NCI-H1105 treated with DMSO at 0.1 percent for 48 hours (cell line): ENCODE measurements at regions not wholly inside any gene's neighbourhood (a gene's known extent, or its start where the extent isn't known, plus 50 kb on each side); places are given as distances from the start of the nearest gene placed in this dataset.
A peak's percentile ranks its signal among the peaks of the same experiment; 100 is the strongest.

Experiments used
- DNase-seq: peaks from one replicate; lab custom pipeline; 2025; lab: John Stamatoyannopoulos, UW

DNA sequence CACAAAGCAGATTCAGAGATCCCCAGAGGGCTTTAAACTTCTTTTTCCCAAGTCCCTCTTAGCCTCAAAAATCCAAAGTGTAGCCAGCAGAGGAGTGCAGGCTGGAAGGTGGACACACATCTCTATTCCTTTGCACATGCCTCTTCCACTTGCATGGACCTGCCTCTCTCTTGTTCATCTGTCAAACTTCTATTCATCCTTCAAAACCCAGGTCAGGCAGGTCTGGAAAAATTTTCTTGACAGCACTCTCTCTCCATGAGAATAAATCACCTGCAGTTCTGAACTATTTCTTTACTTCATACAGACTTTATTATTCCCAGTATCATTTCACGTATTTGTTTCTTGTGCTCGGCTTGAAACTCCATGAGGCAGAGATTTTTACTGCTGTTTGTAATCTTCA, 127.5 kb downstream of the SS18 start:
- no peak for DNase-seq

DNA sequence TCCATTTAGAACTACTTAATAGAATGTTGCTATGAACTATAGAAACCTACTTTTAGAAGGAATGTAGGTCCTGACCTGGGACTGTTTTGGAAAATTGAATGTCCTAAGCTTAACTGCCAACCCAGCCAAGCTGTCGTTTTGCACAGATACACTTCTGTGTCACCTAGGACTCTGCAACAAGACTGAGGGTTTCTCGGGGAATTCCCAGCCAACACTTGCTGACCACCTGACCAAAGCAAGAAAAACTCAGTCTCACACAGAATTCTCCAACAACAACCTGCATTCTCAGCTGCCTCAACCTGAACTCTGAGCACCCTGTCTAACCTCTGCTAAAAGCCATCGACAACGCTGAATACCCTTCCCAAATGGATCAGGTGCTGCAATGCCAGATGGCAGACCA, 128.2 kb downstream of the SS18 start:
- no peak for DNase-seq

DNA sequence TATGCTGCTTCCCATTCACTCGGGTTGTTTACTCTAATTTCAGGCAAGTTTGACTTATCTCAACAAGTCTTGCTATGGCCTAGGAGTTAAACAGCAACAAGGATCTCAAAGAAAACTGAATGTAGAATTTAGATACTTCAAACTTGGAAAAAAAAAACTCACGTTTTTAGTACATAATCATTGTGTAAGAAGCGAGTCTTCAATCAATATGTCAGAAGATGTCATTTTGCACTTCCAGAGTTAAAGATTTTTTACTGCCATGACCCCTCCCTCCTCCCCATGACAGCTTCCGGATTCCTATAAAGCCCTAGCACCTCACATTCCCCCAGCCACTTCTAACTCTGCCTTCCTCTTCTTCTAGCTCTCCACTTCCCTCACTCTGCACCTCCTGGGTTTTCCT, 133.4 kb downstream of the SS18 start:
- no peak for DNase-seq

DNA sequence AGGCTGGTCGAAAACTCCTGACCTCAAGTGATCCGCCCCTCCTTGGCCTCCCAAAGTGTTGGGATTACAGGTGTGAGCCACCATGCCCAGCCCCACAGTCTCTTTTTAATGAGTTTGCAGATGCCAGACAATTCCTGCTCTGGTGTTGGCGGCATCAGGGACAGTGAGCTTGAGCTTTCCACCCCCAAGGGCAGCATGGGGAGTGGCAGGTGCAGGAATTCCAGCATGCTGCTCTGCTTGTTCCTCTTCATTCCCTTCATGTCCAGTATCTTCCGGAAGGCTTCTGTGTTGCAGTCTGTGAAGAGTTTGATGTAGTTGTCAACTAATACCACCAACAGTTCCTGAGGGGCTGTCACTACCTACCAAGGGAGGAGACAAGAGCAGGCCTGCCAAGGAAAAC, 137.3 kb downstream of the SS18 start:
- no peak for DNase-seq

DNA sequence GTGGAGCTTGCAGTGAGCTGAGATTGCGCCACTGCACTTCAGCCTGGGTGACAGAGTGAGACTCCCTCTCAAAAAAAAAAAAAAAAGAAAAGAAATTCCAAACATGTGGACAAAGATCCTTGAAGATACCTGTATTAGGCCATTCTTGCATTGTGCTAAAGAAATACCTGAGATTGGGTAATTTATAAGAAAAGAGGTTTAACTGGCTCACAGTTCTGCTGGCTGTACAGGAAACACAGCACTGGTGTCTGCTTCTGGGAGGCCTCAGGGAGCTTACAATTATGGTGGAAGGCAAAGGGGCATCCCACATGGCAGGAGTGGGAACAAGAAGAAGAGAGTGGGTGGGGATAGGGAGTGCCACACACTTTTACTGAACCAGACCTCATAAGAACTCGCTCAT, 140.1 kb downstream of the SS18 start:
- DNase-seq: no peak

DNA sequence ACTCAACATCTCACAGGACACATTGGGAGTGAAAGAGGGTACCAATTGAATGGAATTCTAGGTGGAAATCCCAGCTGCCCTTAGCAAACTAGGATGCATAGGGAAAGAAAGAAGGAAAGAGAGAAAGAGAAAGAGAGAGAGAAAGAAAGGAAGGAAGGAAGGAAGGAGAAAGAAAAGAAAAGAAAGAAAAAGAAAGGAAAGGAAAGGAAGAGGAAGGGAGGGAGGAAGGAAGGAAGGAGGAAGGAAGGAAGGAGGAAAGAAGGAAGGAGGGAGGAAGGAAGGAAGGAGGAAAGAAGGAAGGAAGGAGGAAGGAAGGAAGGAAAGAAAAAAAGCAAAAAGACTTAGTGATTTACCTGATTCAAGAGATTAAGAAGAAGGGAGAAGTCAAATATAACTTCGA, 143.9 kb downstream of the SS18 start:
- no peak for DNase-seq

DNA sequence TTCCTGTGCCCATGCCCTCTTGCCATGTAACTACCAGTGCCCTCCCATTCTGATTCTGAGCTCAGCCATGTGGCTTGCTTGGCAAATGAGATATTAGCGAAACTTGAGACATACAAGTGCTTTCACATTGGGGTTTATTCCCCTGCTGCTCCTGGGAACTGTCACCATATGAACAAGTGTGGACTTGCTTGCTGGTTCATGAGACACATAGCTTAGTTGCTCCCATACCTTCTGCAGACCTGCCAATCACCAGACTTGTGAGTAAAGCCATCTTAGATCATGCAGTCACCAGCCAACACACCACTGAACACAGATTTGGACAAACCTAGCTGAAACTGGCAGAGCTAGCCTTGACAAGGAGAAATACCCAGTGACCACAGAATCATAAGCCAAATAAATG, 155.1 kb downstream of the SS18 start:
- no peak for DNase-seq

DNA sequence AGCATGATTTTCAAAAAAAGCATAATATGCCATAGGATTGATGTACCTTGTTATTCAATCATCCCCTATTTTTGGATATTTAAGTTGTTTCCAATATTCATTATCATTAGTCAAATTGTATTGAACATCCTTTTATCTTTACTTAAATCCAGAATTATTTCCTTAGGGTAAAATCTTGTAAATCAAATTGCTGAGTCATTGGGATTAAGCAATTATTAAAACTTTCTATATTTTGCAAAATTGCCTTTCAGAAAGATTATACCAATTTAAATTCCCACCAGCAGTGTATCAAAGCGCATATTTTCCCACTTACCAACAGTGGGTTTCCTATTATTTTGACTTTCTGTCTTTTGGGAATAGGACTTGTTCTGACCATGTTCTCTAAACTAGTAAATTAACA, 159.3 kb downstream of the SS18 start:
- DNase-seq: no peak

DNA sequence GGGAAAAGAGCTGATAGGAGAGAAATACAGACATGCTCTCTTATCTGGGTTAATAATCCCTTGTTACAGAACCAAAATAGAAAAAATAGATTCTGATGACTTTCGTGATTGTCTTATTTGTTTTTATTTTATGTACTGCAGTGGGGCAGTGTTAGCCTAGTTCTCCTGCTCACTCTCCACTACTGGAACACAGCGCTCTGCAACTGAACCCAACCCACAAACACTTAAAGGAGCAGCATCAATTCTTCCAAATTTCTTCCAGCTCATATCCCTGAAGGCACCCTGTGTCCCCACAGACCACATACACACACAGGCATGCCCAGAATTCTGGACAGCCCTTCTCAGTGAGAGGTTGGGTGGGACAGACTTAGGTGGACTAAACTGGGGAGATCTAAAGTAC, 160.6 kb downstream of the SS18 start:
- DNase-seq: no peak

DNA sequence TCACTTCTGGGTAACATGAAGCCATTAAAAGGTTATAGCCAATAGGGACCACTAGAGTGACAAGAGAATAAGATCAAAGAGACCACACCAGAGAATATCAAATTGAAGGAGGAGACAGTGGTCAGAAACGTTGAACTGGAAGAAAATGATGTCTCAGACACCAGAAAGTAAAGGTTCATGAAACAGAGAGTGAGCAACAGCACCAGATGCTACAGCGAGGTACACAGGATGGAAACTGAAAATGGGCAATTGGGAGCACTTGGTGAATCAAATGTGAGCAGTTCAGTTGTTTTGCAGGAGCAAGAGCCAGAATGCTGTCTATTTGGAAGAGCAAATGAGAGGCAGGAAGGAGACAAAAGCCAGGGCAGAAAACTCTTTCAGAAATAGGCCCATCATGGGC, 162.6 kb downstream of the SS18 start:
- no peak for DNase-seq

DNA sequence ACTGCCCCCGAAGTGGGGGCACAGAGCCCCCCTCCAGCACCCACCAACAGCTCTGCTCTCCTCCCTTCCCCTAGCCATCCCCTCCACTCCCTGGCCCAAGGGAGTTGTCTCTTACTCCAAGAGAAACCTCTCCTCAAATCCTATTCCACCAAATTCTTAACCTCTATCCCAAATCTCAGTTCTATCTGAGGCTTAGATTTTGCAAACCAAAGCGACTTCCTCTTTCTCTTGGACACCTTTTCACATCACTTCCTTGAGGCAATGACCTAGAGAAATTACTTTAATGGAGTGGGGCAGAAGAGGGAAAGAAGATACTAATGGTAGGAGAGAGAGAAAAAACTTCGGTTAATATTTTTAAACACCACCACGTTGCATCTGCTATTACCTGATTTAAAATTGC, 167.2 kb downstream of the SS18 start:
- no peak for DNase-seq

DNA sequence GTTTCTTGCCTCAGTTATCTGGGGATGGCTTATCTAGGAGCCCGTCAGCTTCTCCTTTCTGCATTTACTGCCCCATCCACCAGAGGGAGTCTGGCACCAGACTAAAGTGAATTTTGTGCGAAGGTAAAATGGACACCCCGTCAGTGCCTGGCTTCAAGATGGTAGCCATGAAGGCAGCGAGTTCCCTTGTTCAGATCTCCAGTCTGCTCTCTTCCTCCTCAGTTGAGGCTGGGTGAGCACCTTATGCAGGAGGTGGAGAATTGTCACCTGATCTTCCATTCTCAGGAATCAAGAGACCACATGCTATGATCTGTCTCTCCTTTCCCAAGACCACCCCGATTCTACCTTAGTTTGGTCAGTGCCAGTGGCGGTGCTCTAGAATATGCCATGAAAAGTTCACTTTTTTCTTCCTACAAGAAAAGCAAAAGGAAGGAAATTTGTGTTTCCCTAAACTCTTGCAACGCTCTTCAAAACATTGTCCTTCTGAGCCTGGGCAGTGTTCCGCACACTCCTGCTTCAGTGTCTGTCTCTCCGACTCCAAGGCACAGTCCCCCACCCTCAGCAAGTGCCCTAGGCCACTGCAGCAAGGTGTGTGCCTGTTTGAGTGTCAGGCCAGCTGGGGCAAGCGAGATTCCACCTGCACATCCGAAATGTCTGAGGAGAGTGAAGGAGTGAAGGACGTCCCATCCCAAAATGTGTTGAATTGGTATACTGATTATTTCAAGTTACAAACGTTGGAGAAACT, 168.6 kb downstream of the SS18 start:
- DNase-seq: peak; percentile 36

DNA sequence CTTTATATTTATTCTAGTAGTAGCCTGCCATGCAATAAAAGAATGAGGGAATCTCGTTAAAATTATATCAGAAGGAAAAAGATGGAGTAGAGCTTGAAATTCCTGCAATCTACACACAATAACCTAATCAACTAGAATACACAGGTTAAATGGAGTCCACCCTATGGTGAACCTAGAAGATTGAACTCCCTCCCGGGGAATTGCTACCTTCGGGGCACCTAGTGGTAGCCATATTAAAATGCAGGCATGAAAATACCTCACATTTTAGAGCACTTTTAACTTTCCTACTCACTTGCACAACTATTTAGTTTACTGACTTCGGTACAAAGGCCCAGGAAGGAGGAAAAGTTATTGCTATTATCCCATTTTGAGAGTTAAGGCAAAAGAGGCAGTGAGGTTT, 174.5 kb downstream of the SS18 start:
- no peak for DNase-seq

DNA sequence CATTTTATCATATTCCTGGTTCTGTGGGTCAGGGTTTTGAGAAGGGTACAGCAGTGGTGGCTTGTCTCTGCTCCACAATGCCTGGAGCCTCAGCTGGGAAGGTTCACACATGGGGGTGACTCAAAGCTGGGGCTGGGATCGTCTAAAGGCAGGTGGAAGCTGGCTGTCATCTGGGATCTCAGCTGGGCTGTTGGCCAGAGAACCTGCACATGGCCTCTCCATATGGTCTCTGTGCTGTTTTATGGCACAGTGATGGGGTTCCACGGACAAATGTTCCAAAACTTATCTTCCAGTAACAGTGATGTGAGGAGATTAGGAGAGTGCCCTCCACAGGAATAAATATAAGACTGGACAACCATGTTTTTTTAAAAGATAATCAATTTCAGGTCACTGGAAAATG, 191.4 kb downstream of the SS18 start:
- no peak for DNase-seq

DNA sequence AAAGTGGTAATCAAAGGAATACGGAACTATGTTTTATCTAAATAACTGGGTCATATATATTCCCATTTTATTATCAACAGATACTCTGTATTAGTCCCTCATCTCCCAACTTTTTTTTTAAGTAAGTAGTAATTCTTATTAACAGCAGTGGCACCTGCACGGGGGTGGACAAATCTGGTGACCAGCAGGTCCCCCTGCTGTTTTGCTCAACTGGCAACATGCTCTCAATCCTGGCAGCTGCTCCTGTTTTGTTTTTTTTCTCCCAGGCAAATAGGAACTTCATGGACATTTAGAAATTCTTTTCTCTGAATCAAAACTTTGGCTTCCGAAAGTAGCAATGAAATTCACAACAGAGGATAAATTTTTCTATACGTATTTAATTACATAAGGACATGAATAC, 193.5 kb downstream of the SS18 start:
- DNase-seq: no peak

DNA sequence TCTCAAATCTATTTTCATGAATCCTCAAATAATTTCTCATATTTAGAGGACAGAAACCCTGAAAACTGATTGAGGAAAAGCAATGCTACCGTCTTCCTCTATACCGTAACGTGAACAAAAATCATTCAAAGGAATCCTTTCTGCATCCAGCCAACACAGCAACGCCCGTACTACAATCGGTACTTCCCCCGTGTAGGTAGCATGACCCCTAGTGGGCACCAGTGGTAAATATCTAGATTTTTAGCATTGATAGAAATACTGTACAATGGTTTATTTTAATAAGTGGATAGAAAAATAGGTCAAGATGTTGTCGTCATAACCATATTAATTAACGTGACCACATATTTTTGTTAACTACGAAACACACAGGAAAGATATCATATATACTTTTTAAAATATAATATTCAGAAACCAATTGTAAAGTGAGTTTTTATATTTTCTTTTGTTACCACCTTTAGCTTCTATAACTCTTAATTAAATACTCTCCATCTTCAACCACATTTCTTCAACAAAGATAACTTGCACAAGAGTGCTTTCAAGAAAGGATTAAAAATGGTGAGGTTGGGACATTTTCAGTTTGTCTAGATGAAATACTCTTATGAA, 194.1 kb downstream of the SS18 start:
- peak; percentile 39 for DNase-seq

DNA sequence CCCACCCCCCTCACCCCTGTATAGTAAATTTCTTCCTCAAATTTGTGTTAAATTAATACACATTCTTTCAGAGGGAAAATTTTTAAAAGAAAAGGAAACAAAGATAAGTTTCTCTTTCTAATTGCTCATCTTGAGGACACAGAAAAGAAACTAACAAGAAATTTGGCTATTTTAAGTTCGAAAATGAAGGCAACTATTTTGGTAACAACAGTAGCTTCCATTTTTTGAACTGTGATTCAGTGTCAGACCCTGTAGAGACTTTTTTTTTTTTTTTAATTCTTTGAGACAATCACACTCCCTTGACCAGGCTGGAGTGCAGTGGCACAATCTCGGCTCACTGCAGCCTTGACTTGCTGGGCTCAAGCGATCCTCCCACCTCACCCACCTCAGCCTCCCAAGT, 194.9 kb downstream of the SS18 start:
- no peak for DNase-seq

DNA sequence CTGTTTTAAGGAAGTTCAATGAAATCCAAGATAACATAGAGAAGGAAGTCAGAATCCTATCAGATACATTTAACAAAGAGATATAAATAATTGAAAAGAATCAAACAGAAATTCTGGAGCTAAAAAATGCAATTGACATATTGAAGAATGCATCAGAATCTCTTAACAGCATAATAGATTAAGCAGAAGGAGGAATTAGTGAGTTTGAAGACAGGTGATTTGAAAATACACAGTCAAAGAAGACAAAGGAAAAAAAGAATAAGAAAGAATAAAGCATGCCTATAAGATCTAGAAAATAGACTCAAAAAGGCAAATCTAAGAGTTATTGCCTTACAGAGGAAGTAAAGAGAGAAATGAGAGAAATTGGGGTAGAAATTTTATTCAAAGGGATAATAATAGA, 204.1 kb downstream of the SS18 start:
- no peak for DNase-seq

DNA sequence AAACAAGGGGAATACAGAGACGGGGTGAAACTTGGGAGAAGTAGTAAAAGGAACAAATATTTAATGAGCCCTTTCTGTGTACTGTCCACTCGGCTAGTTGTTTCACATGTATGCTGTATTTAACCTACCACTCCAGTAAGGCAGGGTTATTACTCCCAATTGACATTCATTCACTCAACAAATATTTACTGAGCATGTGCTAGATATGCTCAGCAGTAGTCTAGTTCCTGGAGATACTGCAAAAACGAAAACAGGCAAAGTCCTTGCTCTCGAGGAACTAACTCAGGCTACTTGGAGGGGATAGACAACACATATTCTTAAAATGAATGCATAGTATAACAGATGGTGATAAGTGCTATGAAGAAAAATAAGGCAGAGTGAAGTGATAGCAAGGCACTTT, 207.3 kb downstream of the SS18 start:
- no peak for DNase-seq

DNA sequence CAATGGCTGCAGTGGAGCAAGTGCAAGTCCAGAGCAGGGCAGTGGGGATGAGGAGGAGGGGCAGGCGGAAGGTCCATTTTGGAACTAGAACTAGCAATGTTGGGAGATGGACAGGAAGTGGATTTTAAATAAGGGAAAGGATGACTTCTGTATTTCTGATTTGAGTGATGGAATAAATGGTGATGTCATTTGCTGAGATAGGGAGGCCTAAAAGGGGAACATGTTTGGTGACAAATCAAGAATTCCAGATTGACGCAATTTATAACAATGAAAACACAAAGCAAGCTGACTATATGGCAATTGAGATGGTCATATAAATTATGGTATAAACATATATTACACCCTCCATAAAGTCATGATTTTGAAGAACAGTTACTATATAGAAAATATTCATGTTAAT, 209.3 kb downstream of the SS18 start:
- DNase-seq: no peak

DNA sequence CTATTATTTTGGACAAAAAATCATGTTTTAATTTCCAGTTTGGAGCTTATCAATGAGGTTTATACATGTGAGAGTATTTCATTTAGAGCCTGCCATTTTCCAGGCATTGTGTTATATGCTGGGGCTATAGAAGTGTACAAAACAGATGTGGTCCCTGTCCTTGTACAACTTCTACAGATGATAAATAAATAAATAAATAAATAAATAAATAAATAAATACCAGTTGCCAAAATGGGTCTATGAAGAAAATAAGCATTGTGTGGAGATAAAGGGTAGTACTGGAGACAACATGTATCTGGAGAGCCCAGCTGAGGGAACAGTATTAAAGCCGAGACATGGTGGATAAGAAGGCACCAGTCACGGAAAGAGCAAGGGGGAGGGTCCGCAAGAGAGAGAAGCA, 210.0 kb downstream of the SS18 start:
- DNase-seq: no peak

DNA sequence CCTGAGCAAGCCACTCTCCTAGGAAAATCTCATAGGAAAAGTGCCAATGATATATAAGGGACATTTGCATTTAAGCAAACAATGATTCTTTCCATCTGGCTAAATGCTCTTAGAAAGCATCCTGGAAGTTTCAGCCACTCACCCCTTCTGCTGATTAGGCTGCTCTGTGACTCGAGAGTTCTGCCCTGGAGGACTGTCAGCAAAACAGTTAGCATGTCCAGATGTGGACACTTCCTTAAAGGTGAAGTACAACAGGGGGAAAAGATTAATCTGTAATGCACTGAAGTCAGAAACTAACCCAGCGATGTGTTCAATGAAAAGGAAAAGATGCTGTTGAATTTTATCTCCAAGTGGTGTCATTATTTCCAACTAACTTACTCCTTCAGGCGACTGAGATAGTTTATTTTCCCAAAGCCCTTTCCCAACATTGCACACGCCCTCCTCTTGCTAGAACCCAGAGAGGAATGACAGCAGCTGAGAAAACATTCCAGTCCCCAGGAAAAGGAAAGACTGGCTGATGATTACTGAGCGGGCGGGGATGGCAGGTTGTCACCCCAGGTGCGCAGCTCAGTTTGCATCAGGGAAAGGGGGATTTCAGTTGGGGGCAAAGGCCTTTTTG, 214.0 kb downstream of the SS18 start:
- DNase-seq: no peak

DNA sequence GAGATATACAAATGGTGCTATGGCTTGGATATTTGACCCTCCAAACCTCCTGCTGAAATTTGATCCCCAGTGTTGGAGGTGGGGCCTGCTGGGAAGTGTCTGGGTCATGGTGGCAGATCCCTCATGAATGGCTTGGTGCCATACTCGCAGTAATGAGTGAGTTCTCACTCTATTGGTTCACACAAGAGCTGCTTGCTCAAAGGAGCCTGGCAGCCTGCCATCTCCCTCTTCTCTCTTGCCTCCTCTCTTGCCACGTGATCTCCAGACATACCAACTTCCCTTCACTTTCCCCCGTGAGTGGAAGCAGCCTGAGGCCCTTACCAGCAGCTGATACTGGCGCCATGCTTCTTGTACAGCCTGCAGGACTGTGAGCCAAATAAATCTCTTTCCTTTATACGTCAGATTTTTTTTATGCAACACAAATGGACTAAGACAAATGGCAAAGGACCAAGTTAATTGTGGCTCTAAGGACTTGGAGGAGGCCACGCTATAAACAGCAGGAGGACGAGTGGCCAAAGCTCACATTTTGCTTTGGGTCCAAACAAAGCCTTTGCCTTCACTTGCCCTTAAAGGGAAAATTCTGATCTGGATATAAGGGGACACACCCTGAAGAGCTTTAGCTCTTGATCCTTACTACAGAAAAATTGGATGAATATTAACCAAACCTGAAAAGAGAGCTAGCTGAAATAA, 214.7 kb downstream of the SS18 start:
- DNase-seq: peak; percentile 50
